GM12865 (cell line): ENCODE measurements at regions not wholly inside any gene's neighbourhood (a gene's known extent, or its start where the extent isn't known, plus 50 kb on each side); places are given as distances from the start of the nearest gene placed in this dataset.
"Not testable (repeated sequence)": the region's sequence is repeated elsewhere in the genome, so short reads cannot be mapped to it uniquely, and the experiment has no call there.

Experiments
- DNase-seq: peaks from one replicate; pipeline ENCODE4 v3.0.0; 2010; ENCODE audit warnings: low read depth
- H3K4me3 ChIP-seq: 2 replicates; pipeline ENCODE4 v1.5.1; 2011; ENCODE audit warnings: mild to moderate bottlenecking, low read depth, low read length, control low read depth
- TF ChIP-seq, protein P1 (sequence below): IDR thresholded peaks from 2 replicates; pipeline ENCODE4 v1.5.1; 2011; ENCODE audit warnings: low read length, control low read depth, low read depth, inconsistent platforms; ENCODE audit not compliant: insufficient read depth; ENCODE audit errors: missing control alignments

DNA sequence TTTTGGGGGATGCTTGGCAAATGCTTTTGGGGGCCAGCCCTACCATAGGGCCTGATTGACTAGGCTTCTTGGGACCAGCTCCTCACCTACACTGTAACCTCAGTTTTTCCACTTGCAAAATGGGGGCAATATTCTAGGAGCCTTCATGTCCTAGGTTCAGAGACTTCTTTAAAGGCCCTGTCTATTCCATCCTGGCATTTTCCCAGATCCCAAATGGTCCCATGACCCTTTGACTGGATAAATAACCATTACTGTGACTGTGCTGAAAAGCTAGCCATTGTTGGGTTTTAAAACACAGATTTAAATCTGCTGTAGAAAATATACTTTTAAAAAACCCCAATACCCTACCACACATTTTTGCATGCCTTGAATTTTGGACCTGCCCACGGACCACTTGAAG is 149.8 kb downstream of the EFNB1 start:
- no peak overlapping the region for H3K4me3 ChIP-seq
- TF ChIP-seq, protein P1, sequence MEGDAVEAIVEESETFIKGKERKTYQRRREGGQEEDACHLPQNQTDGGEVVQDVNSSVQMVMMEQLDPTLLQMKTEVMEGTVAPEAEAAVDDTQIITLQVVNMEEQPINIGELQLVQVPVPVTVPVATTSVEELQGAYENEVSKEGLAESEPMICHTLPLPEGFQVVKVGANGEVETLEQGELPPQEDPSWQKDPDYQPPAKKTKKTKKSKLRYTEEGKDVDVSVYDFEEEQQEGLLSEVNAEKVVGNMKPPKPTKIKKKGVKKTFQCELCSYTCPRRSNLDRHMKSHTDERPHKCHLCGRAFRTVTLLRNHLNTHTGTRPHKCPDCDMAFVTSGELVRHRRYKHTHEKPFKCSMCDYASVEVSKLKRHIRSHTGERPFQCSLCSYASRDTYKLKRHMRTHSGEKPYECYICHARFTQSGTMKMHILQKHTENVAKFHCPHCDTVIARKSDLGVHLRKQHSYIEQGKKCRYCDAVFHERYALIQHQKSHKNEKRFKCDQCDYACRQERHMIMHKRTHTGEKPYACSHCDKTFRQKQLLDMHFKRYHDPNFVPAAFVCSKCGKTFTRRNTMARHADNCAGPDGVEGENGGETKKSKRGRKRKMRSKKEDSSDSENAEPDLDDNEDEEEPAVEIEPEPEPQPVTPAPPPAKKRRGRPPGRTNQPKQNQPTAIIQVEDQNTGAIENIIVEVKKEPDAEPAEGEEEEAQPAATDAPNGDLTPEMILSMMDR: no peak
- no peak for DNase-seq

DNA sequence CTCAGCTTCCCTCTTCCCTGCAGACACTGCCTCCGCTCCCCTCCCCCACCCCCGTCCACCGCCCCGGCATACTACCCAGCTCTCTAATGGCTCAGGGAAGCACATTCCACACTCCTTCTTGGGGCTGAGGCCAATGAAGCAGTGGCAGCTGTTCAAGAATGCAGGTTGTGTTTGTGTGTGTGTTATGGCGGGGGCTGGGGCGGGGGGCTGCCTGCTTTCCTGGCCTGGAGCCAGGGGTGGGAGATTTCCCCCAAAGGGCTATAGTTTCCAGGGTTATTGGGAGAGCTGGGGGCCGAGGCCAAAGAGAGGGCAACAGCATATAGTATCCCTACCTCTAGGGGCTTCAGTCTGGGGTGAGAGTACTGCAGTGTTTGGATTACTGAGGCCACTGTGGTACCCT is 149.4 kb downstream of the EFNB1 start:
- no peak for DNase-seq
- TF ChIP-seq, protein P1: no peak
- H3K4me3 ChIP-seq: no peak overlapping the region

DNA sequence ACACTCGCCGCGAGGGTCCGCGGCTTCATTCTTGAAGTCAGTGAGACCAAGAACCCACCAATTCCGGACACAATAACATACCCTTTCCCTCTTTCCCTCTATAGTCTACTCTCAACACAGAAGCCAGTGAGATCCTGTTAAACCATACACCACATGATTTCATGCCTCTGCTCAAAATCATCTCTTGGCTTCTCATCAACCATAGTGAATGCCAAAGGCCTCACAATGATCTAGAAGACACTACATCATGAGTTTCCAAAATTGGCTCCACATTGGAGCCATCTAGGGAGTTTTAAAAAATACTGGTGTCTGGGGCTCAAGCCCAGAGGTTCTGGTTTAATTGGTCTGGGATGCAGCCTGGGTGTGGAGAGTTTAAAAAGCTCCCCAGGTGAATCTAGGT is 124.5 kb downstream of the EFNB1 start:
- TF ChIP-seq, protein P1: no peak
- DNase-seq: no peak
- no peak overlapping the region for H3K4me3 ChIP-seq

DNA sequence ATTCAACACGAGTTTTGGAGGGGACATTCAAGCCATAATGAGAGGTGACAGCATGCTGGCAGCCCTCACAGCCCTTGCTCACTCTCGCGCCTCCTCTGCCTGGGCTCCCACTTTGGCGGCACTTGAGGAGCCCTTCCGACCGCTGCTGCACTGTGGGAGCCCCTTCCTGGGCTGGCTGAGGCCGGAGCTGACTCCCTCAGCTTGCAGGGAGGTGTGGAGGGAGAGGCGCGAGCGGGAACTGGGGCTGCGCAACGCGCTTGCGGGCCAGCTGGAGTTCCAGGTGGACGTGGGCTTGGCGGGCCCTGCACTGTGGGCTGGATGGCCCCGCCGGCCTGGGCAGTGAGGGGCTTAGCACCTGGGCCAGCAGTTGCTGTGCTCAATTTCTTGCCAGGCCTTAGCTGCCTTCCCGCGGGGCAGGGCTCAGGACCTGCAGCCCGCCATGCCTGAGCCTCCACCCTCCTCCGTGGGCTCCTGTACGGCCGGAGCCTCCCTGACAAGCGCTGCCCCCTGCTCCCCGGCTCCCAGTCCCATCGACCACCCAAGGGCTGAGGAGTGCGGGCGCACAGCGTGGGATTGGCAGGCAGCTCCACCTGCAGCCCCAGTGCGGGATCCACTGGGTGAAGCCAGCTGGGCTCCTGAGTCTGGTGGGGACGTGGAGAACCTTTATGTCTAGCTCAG is 123.3 kb downstream of the EFNB1 start:
- not testable (repeated sequence) for H3K4me3 ChIP-seq, DNase-seq

DNA sequence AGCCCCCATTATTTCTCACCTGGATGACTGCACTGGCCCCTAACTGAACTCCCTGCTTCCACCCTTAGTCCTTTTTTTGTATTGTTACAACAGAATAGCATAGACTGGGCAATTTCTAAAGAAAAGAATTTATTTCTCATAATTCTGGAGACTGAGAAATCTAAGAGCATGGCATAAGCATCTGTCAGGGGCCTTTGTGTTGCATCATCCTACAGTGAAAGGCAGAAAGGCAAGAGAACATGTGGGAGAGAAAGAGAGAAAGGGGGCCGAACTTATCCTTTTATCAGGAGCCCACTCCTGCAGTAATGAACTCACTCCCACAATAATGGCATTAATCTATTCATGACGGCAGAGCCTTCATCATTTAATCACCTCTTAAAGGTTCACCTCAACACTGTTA is 122.1 kb downstream of the EFNB1 start:
- no peak overlapping the region for H3K4me3 ChIP-seq
- TF ChIP-seq, protein P1: no peak

DNA sequence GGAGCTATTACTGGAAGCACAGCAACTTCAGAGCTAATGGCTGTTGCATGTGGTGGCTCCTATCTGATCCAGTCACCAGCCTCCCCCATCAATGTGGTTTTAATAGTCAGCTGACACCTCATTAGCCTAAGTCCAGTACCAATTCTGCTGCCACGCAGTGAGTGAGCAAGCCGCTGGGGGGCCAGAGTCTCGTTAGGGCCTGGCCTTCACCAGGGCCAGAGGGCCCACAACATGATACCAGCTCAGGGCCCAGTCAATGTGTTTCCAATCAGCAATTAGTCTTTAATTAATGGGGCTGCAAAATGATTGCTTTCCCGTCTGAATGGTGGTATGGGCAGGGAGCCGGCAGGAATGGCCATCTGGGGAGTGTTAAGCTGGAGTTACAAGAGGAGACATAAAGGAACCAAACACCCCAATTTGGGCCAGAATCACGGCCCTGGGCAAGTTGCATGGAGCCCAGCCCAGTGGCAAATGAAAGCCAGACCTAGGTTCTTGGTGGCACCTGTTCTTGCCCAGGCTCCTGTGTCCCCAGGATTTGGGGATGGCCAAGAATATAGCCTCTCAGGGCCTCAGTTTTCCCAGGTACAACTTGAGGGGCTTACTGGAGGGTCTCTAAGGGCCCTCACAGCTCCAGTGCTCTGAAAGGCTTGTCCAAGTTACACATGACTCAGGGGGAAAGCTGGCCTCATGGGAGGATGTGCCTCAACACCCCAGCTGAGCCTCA is 119.2 kb downstream of the EFNB1 start:
- no peak for DNase-seq
- TF ChIP-seq, protein P1: no peak
- H3K4me3 ChIP-seq: no peak overlapping the region

More for the DNA sequence above, 122.1 kb downstream of the EFNB1 start:
- no peak for DNase-seq

DNA sequence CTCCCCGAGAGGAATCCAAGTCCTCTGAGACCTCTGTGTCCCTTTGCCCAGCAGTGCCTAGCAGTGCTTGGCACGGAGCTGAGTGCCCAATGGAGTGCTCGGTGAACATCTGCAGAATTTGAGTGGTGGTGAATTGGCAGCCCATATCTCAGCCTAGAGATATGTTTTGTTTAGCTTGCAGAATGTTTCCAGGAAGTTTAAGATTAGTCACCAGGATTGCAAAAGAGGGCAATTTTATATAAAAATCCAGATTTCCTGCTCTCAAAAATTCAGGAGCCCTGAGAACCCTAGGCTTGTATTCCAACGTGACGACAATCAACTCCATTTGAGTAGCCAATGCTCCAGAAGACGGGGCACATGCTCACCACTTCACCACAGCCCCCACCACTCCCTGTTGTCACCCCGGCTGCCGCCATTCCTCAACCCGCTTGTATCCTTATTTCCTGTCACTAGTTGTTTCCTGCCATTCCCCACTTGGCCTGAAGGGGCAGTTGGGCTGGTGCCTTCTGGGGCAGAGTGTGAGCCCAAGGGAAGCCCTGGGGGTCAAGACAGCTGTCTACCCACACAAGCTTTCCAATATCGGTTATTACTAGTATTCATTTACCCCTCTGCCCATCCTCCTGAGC is 116.9 kb downstream of the EFNB1 start:
- H3K4me3 ChIP-seq: no peak overlapping the region
- TF ChIP-seq, protein P1: peak; percentile 23
- DNase-seq: peak; percentile 6
